ENCODE measurements at regions not wholly inside any gene's neighbourhood (a gene's known extent, or its start where the extent isn't known, plus 50 kb on each side); places are given as distances from the start of the nearest gene placed in this dataset.
A peak's percentile ranks its signal among the peaks of the same experiment; 100 is the strongest.

- TF ChIP-seq CTCF (conservative IDR thresholded peaks at IDR 0.05 in 1 of 2, IDR thresholded peaks at IDR 0.05 in 1 of 2; ENCODE audit: low read depth in 1 of 2, low read length in 2 of 2) (peak; percentile 25 to 26), EZH2 (IDR thresholded peaks at IDR 0.05; ENCODE audit: low read length, missing control alignments) (no peak)
Measured at GRCh38 chr4:53709693-53710092, 118.4 kb upstream of the LNX1 start.
